H1 (cell line): ENCODE measurements at regions not wholly inside any gene's neighbourhood (a gene's known extent, or its start where the extent isn't known, plus 50 kb on each side); places are given as distances from the start of the nearest gene placed in this dataset.

Source experiments
- CHD2 ChIP-seq: IDR thresholded peaks from 2 replicates; pipeline ENCODE4 v1.6.1; 2012; ENCODE audit warnings: low read length, improper control_type of control experiment
- CREB1 ChIP-seq: IDR thresholded peaks from 2 replicates; pipeline ENCODE4 v1.6.1; 2012; ENCODE audit warnings: inconsistent platforms
- EP300 ChIP-seq, 2 experiments: IDR thresholded peaks; 1 replicate in 1 of 2; 2 replicates in 1 of 2; pipeline ENCODE4 v1.6.1; 2011 to 2012; ENCODE audit warnings: low read depth in 2 of 2, low read length in 2 of 2, mild to moderate bottlenecking in 2 of 2, borderline replicate concordance in 1 of 2, inconsistent platforms in 1 of 2, moderate library complexity in 1 of 2
- FOSL1 ChIP-seq: IDR thresholded peaks from 2 replicates; pipeline ENCODE4 v1.6.1; 2011; ENCODE audit warnings: mild to moderate bottlenecking, low read depth, low read length, moderate library complexity; ENCODE audit not compliant: insufficient read depth
- GTF2F1 ChIP-seq: IDR thresholded peaks from 2 replicates; pipeline ENCODE4 v1.6.1; 2012; ENCODE audit warnings: low read depth, low read length, improper control_type of control experiment, borderline replicate concordance
- KDM4A ChIP-seq: IDR thresholded peaks from one replicate; pipeline ENCODE4 v1.7.1; 2012; ENCODE audit warnings: low read depth, mild to moderate bottlenecking, moderate library complexity, low read length, inconsistent platforms; ENCODE audit not compliant: severe bottlenecking
- POU5F1 ChIP-seq: IDR thresholded peaks from 2 replicates; pipeline ENCODE4 v1.6.1; 2011; ENCODE audit warnings: low read depth, mild to moderate bottlenecking, low read length, moderate library complexity
- RXRA ChIP-seq: IDR thresholded peaks from 2 replicates; pipeline ENCODE4 v1.6.1; 2011; ENCODE audit warnings: low read depth, mild to moderate bottlenecking, low read length, moderate library complexity; ENCODE audit not compliant: insufficient read depth
- SP4 ChIP-seq: IDR thresholded peaks from 2 replicates; pipeline ENCODE4 v1.6.1; 2012; ENCODE audit warnings: low read length, inconsistent platforms
- ZNF274 ChIP-seq: IDR thresholded peaks from 2 replicates; pipeline ENCODE4 v1.7.0; 2012; ENCODE audit warnings: low read length, borderline replicate concordance; ENCODE audit errors: extremely low read depth
- TF ChIP-seq, protein P1 (sequence below): fragments of 300-600 bp; sonication (generic); IDR thresholded peaks from 2 replicates; pipeline ENCODE4 v1.7.1; 2012; ENCODE audit warnings: low read length, moderate library complexity, mild to moderate bottlenecking, inconsistent platforms; ENCODE audit not compliant: insufficient replicate concordance
- TF ChIP-seq, protein P2 (sequence below): IDR thresholded peaks from 2 replicates; pipeline ENCODE4 v1.6.1; 2011; ENCODE audit warnings: low read length, improper control_type of control experiment

DNA sequence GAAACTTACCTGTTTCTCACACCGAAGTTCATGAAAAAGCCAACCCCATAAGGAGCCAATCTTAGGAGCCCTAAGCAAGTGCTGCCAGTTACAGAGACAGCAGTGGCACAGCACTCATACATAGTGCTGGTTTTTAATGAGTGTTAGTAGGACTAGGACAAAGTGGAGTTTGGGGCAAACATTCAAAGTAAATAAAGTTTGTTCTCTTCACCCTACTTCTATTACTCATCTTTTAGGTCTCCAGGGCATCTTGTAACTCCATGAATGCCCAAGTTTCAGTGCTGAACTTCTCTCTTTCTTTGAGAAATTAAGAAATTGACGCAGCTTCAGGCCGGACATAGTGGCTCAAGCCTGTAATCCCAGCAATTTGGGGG is 584.7 kb downstream of the EBF1 start (continued):
- TF ChIP-seq, protein P1, sequence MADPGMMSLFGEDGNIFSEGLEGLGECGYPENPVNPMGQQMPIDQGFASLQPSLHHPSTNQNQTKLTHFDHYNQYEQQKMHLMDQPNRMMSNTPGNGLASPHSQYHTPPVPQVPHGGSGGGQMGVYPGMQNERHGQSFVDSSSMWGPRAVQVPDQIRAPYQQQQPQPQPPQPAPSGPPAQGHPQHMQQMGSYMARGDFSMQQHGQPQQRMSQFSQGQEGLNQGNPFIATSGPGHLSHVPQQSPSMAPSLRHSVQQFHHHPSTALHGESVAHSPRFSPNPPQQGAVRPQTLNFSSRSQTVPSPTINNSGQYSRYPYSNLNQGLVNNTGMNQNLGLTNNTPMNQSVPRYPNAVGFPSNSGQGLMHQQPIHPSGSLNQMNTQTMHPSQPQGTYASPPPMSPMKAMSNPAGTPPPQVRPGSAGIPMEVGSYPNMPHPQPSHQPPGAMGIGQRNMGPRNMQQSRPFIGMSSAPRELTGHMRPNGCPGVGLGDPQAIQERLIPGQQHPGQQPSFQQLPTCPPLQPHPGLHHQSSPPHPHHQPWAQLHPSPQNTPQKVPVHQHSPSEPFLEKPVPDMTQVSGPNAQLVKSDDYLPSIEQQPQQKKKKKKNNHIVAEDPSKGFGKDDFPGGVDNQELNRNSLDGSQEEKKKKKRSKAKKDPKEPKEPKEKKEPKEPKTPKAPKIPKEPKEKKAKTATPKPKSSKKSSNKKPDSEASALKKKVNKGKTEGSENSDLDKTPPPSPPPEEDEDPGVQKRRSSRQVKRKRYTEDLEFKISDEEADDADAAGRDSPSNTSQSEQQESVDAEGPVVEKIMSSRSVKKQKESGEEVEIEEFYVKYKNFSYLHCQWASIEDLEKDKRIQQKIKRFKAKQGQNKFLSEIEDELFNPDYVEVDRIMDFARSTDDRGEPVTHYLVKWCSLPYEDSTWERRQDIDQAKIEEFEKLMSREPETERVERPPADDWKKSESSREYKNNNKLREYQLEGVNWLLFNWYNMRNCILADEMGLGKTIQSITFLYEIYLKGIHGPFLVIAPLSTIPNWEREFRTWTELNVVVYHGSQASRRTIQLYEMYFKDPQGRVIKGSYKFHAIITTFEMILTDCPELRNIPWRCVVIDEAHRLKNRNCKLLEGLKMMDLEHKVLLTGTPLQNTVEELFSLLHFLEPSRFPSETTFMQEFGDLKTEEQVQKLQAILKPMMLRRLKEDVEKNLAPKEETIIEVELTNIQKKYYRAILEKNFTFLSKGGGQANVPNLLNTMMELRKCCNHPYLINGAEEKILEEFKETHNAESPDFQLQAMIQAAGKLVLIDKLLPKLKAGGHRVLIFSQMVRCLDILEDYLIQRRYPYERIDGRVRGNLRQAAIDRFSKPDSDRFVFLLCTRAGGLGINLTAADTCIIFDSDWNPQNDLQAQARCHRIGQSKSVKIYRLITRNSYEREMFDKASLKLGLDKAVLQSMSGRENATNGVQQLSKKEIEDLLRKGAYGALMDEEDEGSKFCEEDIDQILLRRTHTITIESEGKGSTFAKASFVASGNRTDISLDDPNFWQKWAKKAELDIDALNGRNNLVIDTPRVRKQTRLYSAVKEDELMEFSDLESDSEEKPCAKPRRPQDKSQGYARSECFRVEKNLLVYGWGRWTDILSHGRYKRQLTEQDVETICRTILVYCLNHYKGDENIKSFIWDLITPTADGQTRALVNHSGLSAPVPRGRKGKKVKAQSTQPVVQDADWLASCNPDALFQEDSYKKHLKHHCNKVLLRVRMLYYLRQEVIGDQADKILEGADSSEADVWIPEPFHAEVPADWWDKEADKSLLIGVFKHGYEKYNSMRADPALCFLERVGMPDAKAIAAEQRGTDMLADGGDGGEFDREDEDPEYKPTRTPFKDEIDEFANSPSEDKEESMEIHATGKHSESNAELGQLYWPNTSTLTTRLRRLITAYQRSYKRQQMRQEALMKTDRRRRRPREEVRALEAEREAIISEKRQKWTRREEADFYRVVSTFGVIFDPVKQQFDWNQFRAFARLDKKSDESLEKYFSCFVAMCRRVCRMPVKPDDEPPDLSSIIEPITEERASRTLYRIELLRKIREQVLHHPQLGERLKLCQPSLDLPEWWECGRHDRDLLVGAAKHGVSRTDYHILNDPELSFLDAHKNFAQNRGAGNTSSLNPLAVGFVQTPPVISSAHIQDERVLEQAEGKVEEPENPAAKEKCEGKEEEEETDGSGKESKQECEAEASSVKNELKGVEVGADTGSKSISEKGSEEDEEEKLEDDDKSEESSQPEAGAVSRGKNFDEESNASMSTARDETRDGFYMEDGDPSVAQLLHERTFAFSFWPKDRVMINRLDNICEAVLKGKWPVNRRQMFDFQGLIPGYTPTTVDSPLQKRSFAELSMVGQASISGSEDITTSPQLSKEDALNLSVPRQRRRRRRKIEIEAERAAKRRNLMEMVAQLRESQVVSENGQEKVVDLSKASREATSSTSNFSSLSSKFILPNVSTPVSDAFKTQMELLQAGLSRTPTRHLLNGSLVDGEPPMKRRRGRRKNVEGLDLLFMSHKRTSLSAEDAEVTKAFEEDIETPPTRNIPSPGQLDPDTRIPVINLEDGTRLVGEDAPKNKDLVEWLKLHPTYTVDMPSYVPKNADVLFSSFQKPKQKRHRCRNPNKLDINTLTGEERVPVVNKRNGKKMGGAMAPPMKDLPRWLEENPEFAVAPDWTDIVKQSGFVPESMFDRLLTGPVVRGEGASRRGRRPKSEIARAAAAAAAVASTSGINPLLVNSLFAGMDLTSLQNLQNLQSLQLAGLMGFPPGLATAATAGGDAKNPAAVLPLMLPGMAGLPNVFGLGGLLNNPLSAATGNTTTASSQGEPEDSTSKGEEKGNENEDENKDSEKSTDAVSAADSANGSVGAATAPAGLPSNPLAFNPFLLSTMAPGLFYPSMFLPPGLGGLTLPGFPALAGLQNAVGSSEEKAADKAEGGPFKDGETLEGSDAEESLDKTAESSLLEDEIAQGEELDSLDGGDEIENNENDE, result no peak
- TF ChIP-seq ZNF274, result no peak
- TF ChIP-seq, protein P2, sequence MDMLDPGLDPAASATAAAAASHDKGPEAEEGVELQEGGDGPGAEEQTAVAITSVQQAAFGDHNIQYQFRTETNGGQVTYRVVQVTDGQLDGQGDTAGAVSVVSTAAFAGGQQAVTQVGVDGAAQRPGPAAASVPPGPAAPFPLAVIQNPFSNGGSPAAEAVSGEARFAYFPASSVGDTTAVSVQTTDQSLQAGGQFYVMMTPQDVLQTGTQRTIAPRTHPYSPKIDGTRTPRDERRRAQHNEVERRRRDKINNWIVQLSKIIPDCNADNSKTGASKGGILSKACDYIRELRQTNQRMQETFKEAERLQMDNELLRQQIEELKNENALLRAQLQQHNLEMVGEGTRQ, result no peak
- TF ChIP-seq KDM4A, result no peak
- no peak for TF ChIP-seq RXRA
- no peak for TF ChIP-seq POU5F1
- no peak for TF ChIP-seq SP4
- TF ChIP-seq EP300 (IDR thresholded peaks at IDR 0.05; ENCODE audit: borderline replicate concordance in 1 of 2, low read depth in 2 of 2, low read length in 2 of 2), result no peak
- no peak for TF ChIP-seq CHD2
- TF ChIP-seq FOSL1, result no peak
- TF ChIP-seq GTF2F1, result no peak
- TF ChIP-seq CREB1, result no peak
